ENCODE measurements at regions not wholly inside any gene's neighbourhood (a gene's known extent, or its start where the extent isn't known, plus 50 kb on each side); places are given as distances from the start of the nearest gene placed in this dataset.

DNA sequence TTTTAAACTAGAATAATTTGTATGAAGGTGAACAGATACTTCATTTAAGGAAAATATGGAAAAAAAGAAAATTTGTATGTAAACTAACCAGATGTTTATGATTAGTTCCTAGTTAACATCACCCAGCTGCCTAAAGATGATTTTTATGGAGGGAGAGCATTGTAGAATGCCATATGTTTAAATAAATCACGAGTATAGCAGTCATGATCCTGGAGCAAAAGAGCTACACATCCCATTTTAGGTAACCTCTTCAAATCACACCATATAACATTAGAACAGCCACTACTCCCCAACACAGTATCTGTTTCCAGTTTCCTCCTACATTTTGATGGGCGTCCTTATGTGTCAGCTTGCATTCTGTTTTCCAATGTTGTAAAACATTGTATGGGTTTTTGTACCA lies 571.9 kb upstream of the FAM241A start:
- Histone ChIP-seq H3K27ac (ENCODE audit: control insufficient read depth, insufficient read depth) (no peak overlapping the region), H3K4me2 (ENCODE audit: control insufficient read depth, insufficient read depth) (no peak overlapping the region), H3K4me3 (no peak overlapping the region), H4K20me1 (ENCODE audit: control insufficient read depth, insufficient read depth) (no peaks in the 10 kb centered on the region), H2AFZ (ENCODE audit: control insufficient read depth, low read depth, low read length) (no peak overlapping the region), H3K9ac (ENCODE audit: control insufficient read depth, insufficient read depth, low read length) (no peak overlapping the region), H3K9me3 (replicated peaks; ENCODE audit: control insufficient read depth, insufficient read depth, low read length) (no peaks in the 10 kb centered on the region), H3K36me3 (ENCODE audit: control insufficient read depth in 2 of 2, insufficient read depth in 2 of 2, low read length in 1 of 2) (no peaks in the 10 kb centered on the region), H3K4me1 (ENCODE audit: control insufficient read depth, insufficient read depth, low read length) (no peaks in the 10 kb centered on the region), H3K27me3 (replicated peaks in 1 of 2; ENCODE audit: control insufficient read depth in 2 of 2, insufficient read depth in 2 of 2, low read length in 1 of 2) (no peaks in the 10 kb centered on the region), H3K79me2 (ENCODE audit: control insufficient read depth, insufficient read depth, low read length) (no peaks in the 10 kb centered on the region)
- ChIA-PET RAD21 (ENCODE audit: unreplicated experiment) (no interaction called here), SMC1A (ENCODE audit: uncharacterized antibody, unreplicated experiment) (interaction anchor here (0.6 kb wide), 1 partner anchor 918 kb away, joined by 3 read pairs; no protein-coding TSS in a partner anchor), POLR2A (no interaction called here), CTCF (no interaction called here)
- no TSS peak for BruUV-seq (replicated peaks)
- DNase-seq (ENCODE audit: low read depth, low spot score) (no peak), ATAC-seq (no peak), FAIRE-seq (no peak)
- in situ Hi-C loops (cut with MboI): no loop called here
- 7% methylated on average over 2 of the region's 2 CpGs for WGBS (ENCODE audit: insufficient coverage, insufficient replicate concordance, low lambda C conversion rate, missing lambda C conversion rate)
- no peak for TF ChIP-seq CTCF (IDR thresholded peaks at IDR 0.05 in 2 of 3, conservative IDR thresholded peaks at IDR 0.05 in 1 of 3; ENCODE audit: control insufficient read depth in 2 of 3, extremely low read depth in 1 of 3, insufficient read depth in 1 of 3, low read depth in 3 of 3, low read length in 3 of 3)
- intact Hi-C loops (cut with micrococcal nuclease; ENCODE audit: unreplicated experiment): no loop called here

DNA sequence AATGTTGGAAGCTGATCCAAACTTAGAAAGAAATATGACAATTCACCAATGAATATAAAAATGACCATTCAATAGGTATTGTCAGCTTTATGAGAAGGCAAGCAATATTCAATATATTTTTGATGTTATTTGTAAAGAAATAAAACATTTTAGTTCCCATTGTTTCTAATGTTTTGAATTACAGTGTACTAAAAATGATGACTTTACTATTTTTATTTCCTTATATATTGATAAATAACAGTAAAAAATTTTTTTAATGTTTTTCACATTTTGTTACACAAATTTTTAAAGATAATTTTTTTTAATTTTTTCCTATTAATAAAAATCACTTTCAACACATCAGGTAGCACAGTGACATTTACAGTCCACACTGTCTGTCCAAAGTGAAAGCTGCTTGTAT lies 565.5 kb upstream of the FAM241A start:
- ChIA-PET RAD21 (ENCODE audit: unreplicated experiment) (no interaction called here), POLR2A (no interaction called here), CTCF (no interaction called here), SMC1A (ENCODE audit: uncharacterized antibody, unreplicated experiment) (interaction anchor here (0.6 kb wide), 1 partner anchor 298 kb away, joined by 3 read pairs; no protein-coding TSS in a partner anchor)
- H3K27me3 ChIP-seq (replicated peaks in 1 of 2; ENCODE audit: control insufficient read depth in 2 of 2, insufficient read depth in 2 of 2, low read length in 1 of 2): no peaks in the 10 kb centered on the region
- H3K9me3 ChIP-seq (replicated peaks; ENCODE audit: control insufficient read depth, insufficient read depth, low read length): no peaks in the 10 kb centered on the region; the same call in 2 of the 3 replicates
- intact Hi-C loops (cut with micrococcal nuclease; ENCODE audit: unreplicated experiment): no loop called here
- no peak overlapping the region for H3K4me3 ChIP-seq
- no peak overlapping the region for H3K9ac ChIP-seq (ENCODE audit: control insufficient read depth, insufficient read depth, low read length)
- no peaks in the 10 kb centered on the region for H4K20me1 ChIP-seq (ENCODE audit: control insufficient read depth, insufficient read depth)
- no peak for FAIRE-seq
- no peaks in the 10 kb centered on the region for H3K4me1 ChIP-seq (ENCODE audit: control insufficient read depth, insufficient read depth, low read length)
- H3K4me2 ChIP-seq (ENCODE audit: control insufficient read depth, insufficient read depth): no peak overlapping the region
- no TSS peak for BruUV-seq (replicated peaks)
- no peaks in the 10 kb centered on the region for H3K36me3 ChIP-seq (ENCODE audit: control insufficient read depth in 2 of 2, insufficient read depth in 2 of 2, low read length in 1 of 2)
- no peak for TF ChIP-seq TBL1XR1 (IDR thresholded peaks at IDR 0.05; ENCODE audit: low read depth, low read length)
- TF ChIP-seq IKZF2 (IDR thresholded peaks at IDR 0.05): no peak
- TF ChIP-seq SP1 (IDR thresholded peaks at IDR 0.05; ENCODE audit: low read depth, low read length): no peak
- no peak for TF ChIP-seq CREB1 (IDR thresholded peaks at IDR 0.05; ENCODE audit: low read depth)
- no peak overlapping the region for H2AFZ ChIP-seq (ENCODE audit: control insufficient read depth, low read depth, low read length)
- H3K79me2 ChIP-seq (ENCODE audit: control insufficient read depth, insufficient read depth, low read length): no peaks in the 10 kb centered on the region
- no peak for DNase-seq (ENCODE audit: low read depth, low spot score)
- ATAC-seq: no peak
- H3K27ac ChIP-seq (ENCODE audit: control insufficient read depth, insufficient read depth): no peak overlapping the region
- in situ Hi-C loops (cut with MboI): no loop called here
